Testis (tissue), 2 donors: ENCODE measurements at regions not wholly inside any gene's neighbourhood (a gene's known extent, or its start where the extent isn't known, plus 50 kb on each side); places are given as distances from the start of the nearest gene placed in this dataset.

Experiments
- DNase-seq: peaks from one replicate; pipeline ENCODE4 v3.0.0-alpha.2; 2019
- H3K27ac ChIP-seq, 2 donors: fragments of 200-600 bp; sonication (generic); one replicate each; pipeline ENCODE4 v1.5.1; 2019
- H3K27me3 ChIP-seq: fragments of 200-600 bp; sonication (generic); one replicate; pipeline ENCODE4 v1.5.1; 2019
- H3K36me3 ChIP-seq: fragments of 200-600 bp; sonication (generic); one replicate; pipeline ENCODE4 v1.5.1; 2017; ENCODE audit warnings: low read depth; ENCODE audit errors: missing control alignments
- H3K4me1 ChIP-seq: fragments of 200-600 bp; sonication (generic); one replicate; pipeline ENCODE4 v1.5.1; 2019
- H3K4me3 ChIP-seq, 2 donors: fragments of 200-600 bp; sonication (generic); one replicate each; pipeline ENCODE4 v1.5.1; 2017 to 2019
- H3K9me3 ChIP-seq: fragments of 200-600 bp; sonication (generic); one replicate; pipeline ENCODE4 v1.5.1; 2017
- POLR2A ChIP-seq: fragments of 450-650 bp; IDR thresholded peaks from one replicate; pipeline ENCODE4 v1.6.1; 2017; ENCODE audit warnings: antibody characterized with exemption, mild to moderate bottlenecking, moderate library complexity
- whole genome bisulfite sequencing, 2 donors: methylation state at CpG; one replicate each; pipeline ENCODE4 v1.1.5; 2018; 5-methylcytosine and 5-hydroxymethylcytosine counted together
- intact Hi-C: fragments of 100-400 bp; cut with DNase I; formaldehyde crosslinking; loops from one replicate; pipeline ENCODE4 v1.15.1; 2023; ENCODE audit warnings: low total_unique reads
- TF ChIP-seq, protein P1 (sequence below), 3 experiments: fragments of 450-650 bp in 2 of 3; fragments of 200-600 bp in 1 of 3; sonication (generic) in 1 of 3; IDR thresholded peaks; one replicate each; pipeline ENCODE4 v1.5.1; 2016 to 2019; ENCODE audit warnings: antibody characterized with exemption in 3 of 3, mild to moderate bottlenecking in 2 of 3, moderate library complexity in 1 of 3

DNA sequence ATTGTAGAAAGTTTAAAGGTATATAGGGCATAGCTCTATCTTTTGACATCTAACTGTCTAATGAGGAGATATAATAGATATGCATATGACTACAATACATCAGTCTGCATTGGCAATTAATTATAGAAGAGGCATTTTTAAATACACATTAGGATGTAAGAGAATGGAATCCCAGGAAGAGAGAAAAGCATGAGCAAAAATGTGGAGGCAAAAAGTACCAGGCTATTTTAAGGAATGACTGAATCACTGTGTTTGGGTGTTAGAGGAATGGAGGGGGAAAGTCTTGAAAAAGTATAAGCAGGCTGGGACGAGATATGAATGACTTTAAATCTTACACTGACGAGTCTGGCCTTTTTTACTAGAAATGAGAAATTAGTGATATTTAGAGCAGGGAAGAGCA lies 138.4 kb upstream of the ZNF462 start:
- TF ChIP-seq POLR2A, result no peak
- TF ChIP-seq, protein P1, sequence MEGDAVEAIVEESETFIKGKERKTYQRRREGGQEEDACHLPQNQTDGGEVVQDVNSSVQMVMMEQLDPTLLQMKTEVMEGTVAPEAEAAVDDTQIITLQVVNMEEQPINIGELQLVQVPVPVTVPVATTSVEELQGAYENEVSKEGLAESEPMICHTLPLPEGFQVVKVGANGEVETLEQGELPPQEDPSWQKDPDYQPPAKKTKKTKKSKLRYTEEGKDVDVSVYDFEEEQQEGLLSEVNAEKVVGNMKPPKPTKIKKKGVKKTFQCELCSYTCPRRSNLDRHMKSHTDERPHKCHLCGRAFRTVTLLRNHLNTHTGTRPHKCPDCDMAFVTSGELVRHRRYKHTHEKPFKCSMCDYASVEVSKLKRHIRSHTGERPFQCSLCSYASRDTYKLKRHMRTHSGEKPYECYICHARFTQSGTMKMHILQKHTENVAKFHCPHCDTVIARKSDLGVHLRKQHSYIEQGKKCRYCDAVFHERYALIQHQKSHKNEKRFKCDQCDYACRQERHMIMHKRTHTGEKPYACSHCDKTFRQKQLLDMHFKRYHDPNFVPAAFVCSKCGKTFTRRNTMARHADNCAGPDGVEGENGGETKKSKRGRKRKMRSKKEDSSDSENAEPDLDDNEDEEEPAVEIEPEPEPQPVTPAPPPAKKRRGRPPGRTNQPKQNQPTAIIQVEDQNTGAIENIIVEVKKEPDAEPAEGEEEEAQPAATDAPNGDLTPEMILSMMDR (IDR thresholded peaks at IDR 0.05), result no peak
- Histone ChIP-seq H3K4me3 (no peak overlapping the region), H3K9me3 (no peaks in the 10 kb centered on the region), H3K27ac (no peak overlapping the region), H3K4me1 (no peaks in the 10 kb centered on the region), H3K36me3 (no peaks in the 10 kb centered on the region), H3K27me3 (no peaks in the 10 kb centered on the region)
- 70 to 85% methylated on average over 2 of the region's 2 CpGs for WGBS, 2 donors
- no peak for DNase-seq
- intact Hi-C loops, result no loop called here

DNA sequence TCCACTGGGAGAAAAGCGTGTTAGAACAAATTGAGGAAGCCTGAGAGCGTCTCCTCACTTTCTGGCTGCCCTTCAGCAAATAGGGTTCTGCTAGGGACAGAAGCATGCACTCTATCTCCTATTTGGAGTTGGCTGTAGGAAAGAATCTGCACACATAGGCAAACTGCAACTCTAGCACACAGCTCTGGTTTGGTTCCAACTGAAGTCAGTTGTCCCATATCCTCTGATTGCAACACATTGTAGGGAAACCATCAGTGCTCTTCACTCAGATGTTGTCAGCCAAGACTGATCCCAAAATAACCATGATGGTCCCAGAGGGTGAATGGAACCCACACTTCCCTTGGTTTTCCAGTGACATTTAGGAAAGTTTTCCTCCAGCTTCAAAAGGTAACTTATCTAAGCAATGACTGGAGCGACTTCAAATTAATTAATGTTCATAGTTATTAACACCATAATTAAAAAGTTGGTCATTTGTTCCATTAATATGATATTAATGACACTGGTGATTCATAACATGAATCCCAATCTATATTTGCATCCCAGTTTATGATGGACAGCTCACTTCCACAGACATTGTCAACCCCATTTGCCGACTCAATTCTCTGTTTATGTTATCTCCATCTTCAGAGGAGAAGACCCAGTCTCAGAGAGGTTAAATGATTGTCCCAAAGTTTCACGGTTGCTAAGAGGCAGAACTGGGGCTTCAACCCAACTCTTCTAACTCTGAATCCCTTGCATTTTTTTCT lies 136.7 kb upstream of the ZNF462 start:
- intact Hi-C loops, result no loop called here
- Histone ChIP-seq H3K27me3 (no peaks in the 10 kb centered on the region), H3K36me3 (no peaks in the 10 kb centered on the region), H3K9me3 (no peaks in the 10 kb centered on the region), H3K4me3 (no peak overlapping the region), H3K27ac (no peak overlapping the region), H3K4me1 (no peaks in the 10 kb centered on the region)
- 82 to 91% methylated on average over 5 of the region's 5 CpGs for WGBS, 2 donors
- no peak for DNase-seq
- TF ChIP-seq, protein P1 (IDR thresholded peaks at IDR 0.05), result no peak
- TF ChIP-seq POLR2A, result no peak

DNA sequence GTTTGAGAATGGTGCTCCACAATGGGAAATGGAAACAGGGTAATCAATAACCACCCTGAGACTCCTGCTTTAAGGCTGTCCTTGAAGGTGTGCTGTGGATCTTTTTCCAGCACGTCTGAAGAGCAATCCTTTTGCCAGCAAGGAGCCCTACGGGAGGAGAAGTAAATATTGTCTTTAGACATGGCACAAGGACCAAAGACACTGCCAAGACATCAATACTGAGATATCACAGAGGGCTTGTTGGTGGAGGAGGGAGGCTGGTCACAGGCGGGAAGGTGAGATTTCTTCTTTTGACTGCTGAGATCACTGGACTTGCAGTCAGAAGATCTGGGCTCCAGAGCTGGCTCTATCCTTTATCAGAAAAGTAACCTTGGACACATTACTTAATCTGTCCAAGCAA lies 135.0 kb upstream of the ZNF462 start:
- no peaks in the 10 kb centered on the region for H3K4me1 ChIP-seq
- H3K27ac ChIP-seq, result no peak overlapping the region
- H3K9me3 ChIP-seq, result no peaks in the 10 kb centered on the region
- intact Hi-C loops, result no loop called here
- no peaks in the 10 kb centered on the region for H3K27me3 ChIP-seq
- 58 to 61% methylated on average over 3 of the region's 3 CpGs for WGBS, 2 donors
- H3K4me3 ChIP-seq, result no peak overlapping the region
- no peak for DNase-seq
- TF ChIP-seq, protein P1 (IDR thresholded peaks at IDR 0.05), result no peak
- TF ChIP-seq POLR2A, result no peak
- H3K36me3 ChIP-seq, result no peaks in the 10 kb centered on the region

DNA sequence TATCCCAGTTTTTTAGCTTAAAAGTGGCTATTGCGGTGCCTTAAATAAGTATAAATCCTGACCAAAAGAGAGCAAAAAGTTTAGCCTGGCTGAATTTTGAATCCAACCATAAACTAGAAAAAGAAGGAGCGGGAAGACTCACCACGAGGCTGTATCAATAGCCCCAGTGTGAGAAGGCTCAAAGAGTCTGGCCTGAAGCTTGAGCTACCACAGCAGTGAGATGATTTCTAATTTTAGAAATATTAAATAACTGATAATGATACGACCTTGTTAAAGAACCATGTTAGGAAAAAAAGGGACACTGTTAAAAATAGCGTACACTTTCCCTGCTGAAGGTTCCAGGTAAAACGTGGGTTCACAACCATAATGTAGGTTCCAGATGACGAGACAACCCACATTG lies 134.1 kb upstream of the ZNF462 start:
- Histone ChIP-seq H3K4me3 (no peak overlapping the region), H3K27ac (no peak overlapping the region), H3K27me3 (no peaks in the 10 kb centered on the region), H3K4me1 (no peaks in the 10 kb centered on the region), H3K9me3 (no peaks in the 10 kb centered on the region), H3K36me3 (no peaks in the 10 kb centered on the region)
- intact Hi-C loops, result no loop called here
- 73 to 80% methylated on average over 7 of the region's 7 CpGs for WGBS, 2 donors
- DNase-seq, result no peak
- TF ChIP-seq, protein P1 (IDR thresholded peaks at IDR 0.05), result no peak
- no peak for TF ChIP-seq POLR2A

DNA sequence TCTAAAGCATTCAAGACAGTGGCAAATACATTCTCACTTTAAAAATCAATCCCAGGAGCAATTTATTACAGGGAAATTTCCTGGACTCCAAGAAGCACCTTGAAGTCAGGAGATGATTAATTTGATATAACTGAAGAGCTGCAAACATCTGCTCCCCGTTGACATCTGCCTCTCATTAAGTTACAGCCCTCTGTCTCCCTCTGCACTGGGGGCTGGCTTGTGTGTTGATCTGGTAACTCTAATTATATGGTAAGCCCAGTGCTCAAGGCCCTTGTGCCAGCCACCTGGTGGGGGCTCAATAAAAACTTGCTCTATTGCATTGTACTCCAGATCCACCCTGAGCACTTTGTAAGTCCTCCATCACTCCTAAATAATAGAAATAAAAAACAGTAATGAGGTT lies 131.1 kb upstream of the ZNF462 start:
- intact Hi-C loops, result no loop called here
- H3K27ac ChIP-seq, result no peak overlapping the region
- no peak for TF ChIP-seq POLR2A
- TF ChIP-seq, protein P1 (IDR thresholded peaks at IDR 0.05), result no peak
- 41 to 80% methylated on average over 1 of the region's 1 CpG for whole genome bisulfite sequencing, 2 donors
- H3K4me3 ChIP-seq, result no peak overlapping the region
- no peaks in the 10 kb centered on the region for H3K4me1 ChIP-seq
- no peaks in the 10 kb centered on the region for H3K36me3 ChIP-seq
- no peaks in the 10 kb centered on the region for H3K9me3 ChIP-seq
- no peaks in the 10 kb centered on the region for H3K27me3 ChIP-seq
- DNase-seq, result no peak
